ENCODE measurements at regions not wholly inside any gene's neighbourhood (a gene's known extent, or its start where the extent isn't known, plus 50 kb on each side); places are given as distances from the start of the nearest gene placed in this dataset.

DNA sequence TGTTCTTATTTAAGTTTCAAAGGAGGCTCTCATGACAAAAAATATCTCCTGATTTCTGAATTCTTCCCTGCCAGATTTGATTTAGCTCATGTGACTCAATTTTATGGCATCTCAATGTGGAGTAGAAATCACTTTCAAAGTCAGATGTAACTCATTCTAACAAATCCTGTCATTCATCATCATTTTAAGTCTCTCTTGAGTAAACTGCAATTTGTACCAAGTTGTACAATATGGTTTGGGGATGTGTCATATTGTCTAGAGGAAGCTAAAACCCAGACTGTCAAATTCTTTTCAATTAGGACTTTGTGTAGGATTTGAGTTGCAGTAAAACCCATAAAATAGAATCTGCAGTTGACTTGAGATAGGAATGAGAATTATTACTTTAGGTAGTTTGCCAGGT is 2101.0 kb downstream of the NCAM2 start:
- DNase-seq (no peak), ATAC-seq (no peak)
- Histone ChIP-seq H3K36me3 (ENCODE audit: control insufficient read depth, insufficient read depth, low read length) (no peaks in the 10 kb centered on the region), H3K27me3 (ENCODE audit: control insufficient read depth, insufficient read depth, low read length) (no peaks in the 10 kb centered on the region), H3K9me3 (ENCODE audit: control insufficient read depth, insufficient read depth, low read length) (peaks cover 4% of the 10 kb centered on the region), H3K4me3 (ENCODE audit: low read length) (no peak overlapping the region), H3K4me1 (ENCODE audit: control insufficient read depth, insufficient read depth, low read length) (no peaks in the 10 kb centered on the region), H3K27ac (ENCODE audit: low read length) (no peak overlapping the region)
- peaks cover 10% of the 10 kb centered on the region for H3K36me3 Mint-ChIP-seq
- TF ChIP-seq, protein P1, sequence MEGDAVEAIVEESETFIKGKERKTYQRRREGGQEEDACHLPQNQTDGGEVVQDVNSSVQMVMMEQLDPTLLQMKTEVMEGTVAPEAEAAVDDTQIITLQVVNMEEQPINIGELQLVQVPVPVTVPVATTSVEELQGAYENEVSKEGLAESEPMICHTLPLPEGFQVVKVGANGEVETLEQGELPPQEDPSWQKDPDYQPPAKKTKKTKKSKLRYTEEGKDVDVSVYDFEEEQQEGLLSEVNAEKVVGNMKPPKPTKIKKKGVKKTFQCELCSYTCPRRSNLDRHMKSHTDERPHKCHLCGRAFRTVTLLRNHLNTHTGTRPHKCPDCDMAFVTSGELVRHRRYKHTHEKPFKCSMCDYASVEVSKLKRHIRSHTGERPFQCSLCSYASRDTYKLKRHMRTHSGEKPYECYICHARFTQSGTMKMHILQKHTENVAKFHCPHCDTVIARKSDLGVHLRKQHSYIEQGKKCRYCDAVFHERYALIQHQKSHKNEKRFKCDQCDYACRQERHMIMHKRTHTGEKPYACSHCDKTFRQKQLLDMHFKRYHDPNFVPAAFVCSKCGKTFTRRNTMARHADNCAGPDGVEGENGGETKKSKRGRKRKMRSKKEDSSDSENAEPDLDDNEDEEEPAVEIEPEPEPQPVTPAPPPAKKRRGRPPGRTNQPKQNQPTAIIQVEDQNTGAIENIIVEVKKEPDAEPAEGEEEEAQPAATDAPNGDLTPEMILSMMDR (IDR thresholded peaks at IDR 0.05): no peak
- no peak overlapping the region for H3K4me3 Mint-ChIP-seq
- no peaks in the 10 kb centered on the region for H3K4me1 Mint-ChIP-seq
- intact Hi-C loops (cut with micrococcal nuclease): no loop called here
- no peaks in the 10 kb centered on the region for H3K27me3 Mint-ChIP-seq (ENCODE audit: low read depth in 2 of 2)
- no peak overlapping the region for H3K27ac Mint-ChIP-seq
- H3K9me3 Mint-ChIP-seq: peaks cover 7 to 15% of the 10 kb centered on the region in 2 donors

DNA sequence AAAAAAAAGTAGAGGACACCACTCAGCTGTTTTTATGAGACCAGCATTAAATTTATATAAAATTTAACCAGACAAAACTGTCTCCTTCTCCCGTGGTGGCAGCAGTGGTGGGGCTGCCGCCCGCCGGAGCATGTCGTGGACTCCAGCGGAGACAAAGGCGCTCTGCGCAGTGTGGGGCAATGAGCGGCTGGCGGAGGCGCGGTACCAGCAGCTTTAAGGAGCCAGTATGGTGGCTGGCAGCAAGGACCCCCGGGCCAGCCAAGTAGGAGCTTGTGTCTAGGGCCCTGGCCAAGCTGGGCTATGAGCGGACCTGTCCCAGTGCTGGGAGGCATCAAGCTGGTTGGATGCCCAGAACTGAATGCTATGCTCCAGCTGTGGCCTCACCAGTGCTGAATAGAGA is 2102.9 kb downstream of the NCAM2 start:
- peaks cover 7 to 16% of the 10 kb centered on the region in 2 donors for H3K9me3 Mint-ChIP-seq
- no peak overlapping the region for H3K4me3 Mint-ChIP-seq
- Histone ChIP-seq H3K36me3 (ENCODE audit: control insufficient read depth, insufficient read depth, low read length) (no peaks in the 10 kb centered on the region), H3K27me3 (ENCODE audit: control insufficient read depth, insufficient read depth, low read length) (no peaks in the 10 kb centered on the region), H3K27ac (ENCODE audit: low read length) (no peak overlapping the region), H3K4me1 (ENCODE audit: control insufficient read depth, insufficient read depth, low read length) (no peaks in the 10 kb centered on the region), H3K9me3 (ENCODE audit: control insufficient read depth, insufficient read depth, low read length) (peaks cover 4% of the 10 kb centered on the region), H3K4me3 (ENCODE audit: low read length) (no peak overlapping the region)
- DNase-seq (no peak), ATAC-seq (no peak)
- intact Hi-C loops (cut with micrococcal nuclease): no loop called here
- H3K27ac Mint-ChIP-seq: no peak overlapping the region
- TF ChIP-seq, protein P1 (IDR thresholded peaks at IDR 0.05): no peak
- H3K27me3 Mint-ChIP-seq (ENCODE audit: low read depth in 2 of 2): no peaks in the 10 kb centered on the region
- 95% methylated on average over 14 of the region's 14 CpGs for WGBS (ENCODE audit: insufficient coverage)
- peaks cover 10% of the 10 kb centered on the region for H3K36me3 Mint-ChIP-seq
- no peaks in the 10 kb centered on the region for H3K4me1 Mint-ChIP-seq

GRCh38 chr21:23108533-23108932 is 2110.3 kb downstream of the NCAM2 start:
- no peaks in the 10 kb centered on the region for H3K27me3 ChIP-seq (ENCODE audit: control insufficient read depth, insufficient read depth, low read length)
- DNase-seq (no peak), ATAC-seq (no peak)
- no peaks in the 10 kb centered on the region for H3K27me3 Mint-ChIP-seq (ENCODE audit: low read depth in 2 of 2)
- H3K9me3 ChIP-seq (ENCODE audit: control insufficient read depth, insufficient read depth, low read length): no peaks in the 10 kb centered on the region
- no peak overlapping the region for H3K27ac ChIP-seq (ENCODE audit: low read length)
- no peaks in the 10 kb centered on the region for H3K4me1 ChIP-seq (ENCODE audit: control insufficient read depth, insufficient read depth, low read length)
- no peak overlapping the region for H3K27ac Mint-ChIP-seq
- TF ChIP-seq, protein P1 (IDR thresholded peaks at IDR 0.05): no peak
- H3K36me3 Mint-ChIP-seq: no peaks in the 10 kb centered on the region
- intact Hi-C loops (cut with micrococcal nuclease): no loop called here
- peaks cover 6 to 8% of the 10 kb centered on the region in 2 donors for H3K9me3 Mint-ChIP-seq
- no peaks in the 10 kb centered on the region for H3K36me3 ChIP-seq (ENCODE audit: control insufficient read depth, insufficient read depth, low read length)
- H3K4me1 Mint-ChIP-seq: no peaks in the 10 kb centered on the region
- no peak overlapping the region for H3K4me3 Mint-ChIP-seq
- H3K4me3 ChIP-seq (ENCODE audit: low read length): no peak overlapping the region

DNA sequence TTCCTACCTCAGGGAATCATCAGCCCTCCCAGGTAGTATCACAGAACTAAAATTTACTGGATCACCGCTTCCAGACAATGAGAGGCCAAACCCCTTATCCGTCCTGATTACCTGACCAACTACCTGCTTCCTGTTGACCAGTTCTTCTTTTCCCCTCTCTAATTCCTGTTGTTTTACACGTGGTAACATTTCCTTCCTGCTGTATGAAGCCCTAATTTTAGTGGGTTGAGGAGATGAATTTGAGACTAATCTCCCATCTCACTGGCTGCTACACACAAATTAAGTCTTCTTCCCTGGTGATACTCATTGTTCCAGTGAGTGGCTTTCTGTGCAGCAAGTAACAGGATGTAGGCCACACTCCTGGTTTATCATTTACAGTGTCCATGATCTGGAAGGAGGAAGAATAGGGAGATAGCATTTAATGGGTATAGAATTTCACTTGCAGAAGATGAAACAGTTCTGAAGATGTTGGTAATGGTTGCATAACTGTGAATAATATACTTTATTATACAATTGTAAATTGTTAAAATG is 2112.9 kb downstream of the NCAM2 start:
- Mint-ChIP-seq H3K4me3 (no peak overlapping the region), H3K36me3 (no peaks in the 10 kb centered on the region), H3K27me3 (ENCODE audit: low read depth in 2 of 2) (no peaks in the 10 kb centered on the region), H3K4me1 (no peaks in the 10 kb centered on the region), H3K9me3 (peaks cover 10 to 11% of the 10 kb centered on the region in 2 donors), H3K27ac (no peak overlapping the region)
- H3K4me1 ChIP-seq (ENCODE audit: control insufficient read depth, insufficient read depth, low read length): no peaks in the 10 kb centered on the region
- no peak for DNase-seq
- no peak overlapping the region for H3K27ac ChIP-seq (ENCODE audit: low read length)
- no peak for ATAC-seq
- no peaks in the 10 kb centered on the region for H3K9me3 ChIP-seq (ENCODE audit: control insufficient read depth, insufficient read depth, low read length)
- no peaks in the 10 kb centered on the region for H3K36me3 ChIP-seq (ENCODE audit: control insufficient read depth, insufficient read depth, low read length)
- H3K27me3 ChIP-seq (ENCODE audit: control insufficient read depth, insufficient read depth, low read length): no peaks in the 10 kb centered on the region
- no peak overlapping the region for H3K4me3 ChIP-seq (ENCODE audit: low read length)
- intact Hi-C loops (cut with micrococcal nuclease): no loop called here
- TF ChIP-seq, protein P1 (IDR thresholded peaks at IDR 0.05): no peak
- 79% methylated on average over 2 of the region's 3 CpGs for WGBS (ENCODE audit: insufficient coverage)

All from natural killer cell (primary cell).